Stimulated activated CD4-positive, alpha-beta T cell treated with anti-CD3 and anti-CD28 coated beads, Interleukin-1b, Interleukin-23, amount 100 ng/mL, for 4 hours (primary cell): ENCODE measurements at regions not wholly inside any gene's neighbourhood (a gene's known extent, or its start where the extent isn't known, plus 50 kb on each side); places are given as distances from the start of the nearest gene placed in this dataset.
"Not testable (repeated sequence)": the region's sequence is repeated elsewhere in the genome, so short reads cannot be mapped to it uniquely, and the experiment has no call there.

ENCODE experiments used
- DNase-seq, 2 donors: peaks; one replicate each; pipeline ENCODE4 v3.0.0-alpha.2; 2020; ENCODE audit warnings: low read depth in 2 of 2

DNA sequence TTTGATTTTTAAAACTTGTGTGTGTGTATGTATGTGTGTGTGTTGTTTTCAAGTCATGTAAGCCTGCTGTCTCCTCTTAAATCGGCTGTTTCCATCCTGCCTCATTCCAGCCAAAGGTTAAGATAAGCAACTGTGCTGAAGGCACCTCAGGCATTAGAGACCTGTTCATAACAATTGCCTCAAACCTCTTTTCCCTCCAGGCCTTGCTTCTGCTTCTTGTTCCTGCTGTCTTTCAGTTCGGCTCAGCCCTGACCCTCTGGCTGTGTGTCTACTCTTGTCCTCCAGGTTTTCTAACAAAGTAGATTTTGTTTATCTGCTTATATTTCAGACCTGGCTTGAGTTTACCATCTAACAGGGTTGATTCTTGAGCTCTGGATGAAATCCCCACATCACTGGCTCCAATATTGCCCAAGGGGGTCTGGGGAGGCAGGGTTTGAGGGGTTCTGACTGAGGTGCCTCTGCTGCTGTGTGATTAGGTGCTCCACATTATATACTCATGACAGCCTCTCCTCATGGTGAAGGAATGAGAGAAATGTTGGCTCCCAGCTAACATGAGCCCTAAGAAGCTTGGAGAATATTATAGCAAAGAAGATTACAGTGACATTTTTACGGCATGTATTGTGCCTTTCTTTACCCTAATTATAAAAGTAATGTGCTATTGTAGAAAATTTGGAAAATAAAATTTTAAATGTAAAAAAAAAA, 229.7 kb upstream of the PIK3R1 start:
- no peak for DNase-seq

DNA sequence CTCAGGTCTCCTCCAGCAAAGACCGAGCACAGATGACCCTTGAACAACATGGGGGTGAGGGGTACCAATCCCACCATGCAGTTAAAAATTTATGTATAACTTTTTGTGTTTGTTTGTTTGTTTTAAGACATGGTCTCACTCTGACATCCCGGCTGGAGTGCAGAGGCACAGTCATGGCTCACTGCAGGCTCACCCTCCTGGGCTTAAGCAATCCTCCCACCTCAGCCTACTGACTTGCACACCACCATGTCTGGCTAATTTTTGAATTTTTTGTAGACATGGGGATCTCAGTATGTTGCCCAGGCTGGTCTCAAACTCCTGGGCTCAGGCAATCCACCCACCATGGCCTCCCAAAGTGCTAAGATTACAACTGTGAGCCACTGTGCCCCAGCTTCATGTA, 231.0 kb upstream of the PIK3R1 start:
- no peak for DNase-seq

GRCh38 chr5:67983251-67984110, 232.1 kb upstream of the PIK3R1 start:
- DNase-seq, result no peak

- DNase-seq, result not testable (repeated sequence)
Measured at GRCh38 chr5:67982160-67982559, 233.4 kb upstream of the PIK3R1 start.

GRCh38 chr5:67978171-67978570, 237.4 kb upstream of the PIK3R1 start:
- DNase-seq, result no peak

GRCh38 chr5:67976891-67977601, 238.5 kb upstream of the PIK3R1 start:
- DNase-seq, result no peak

DNA sequence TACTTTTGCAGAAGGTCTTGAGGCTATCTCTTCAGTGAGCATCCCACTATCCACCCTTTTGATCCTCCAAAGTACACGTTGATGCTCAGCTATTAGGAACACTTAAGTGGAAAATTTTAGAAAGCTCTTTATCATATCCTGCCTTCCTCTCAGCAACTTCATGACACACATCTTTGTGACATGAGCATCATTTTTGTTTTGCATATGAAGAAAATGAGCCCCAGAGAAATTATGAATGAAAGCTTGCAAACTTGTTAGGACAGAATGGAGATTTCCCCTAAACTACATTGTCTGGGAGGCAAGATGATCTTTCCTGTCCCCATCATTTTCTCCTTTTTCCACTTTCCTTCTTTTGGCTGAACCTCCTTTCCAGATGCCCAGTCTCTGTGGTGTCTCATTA, 239.4 kb upstream of the PIK3R1 start:
- no peak for DNase-seq

GRCh38 chr5:67974471-67974870, 241.1 kb upstream of the PIK3R1 start:
- DNase-seq, result no peak

- DNase-seq, result no peak
Measured at GRCh38 chr5:67974054-67974453, 241.5 kb upstream of the PIK3R1 start.

DNA sequence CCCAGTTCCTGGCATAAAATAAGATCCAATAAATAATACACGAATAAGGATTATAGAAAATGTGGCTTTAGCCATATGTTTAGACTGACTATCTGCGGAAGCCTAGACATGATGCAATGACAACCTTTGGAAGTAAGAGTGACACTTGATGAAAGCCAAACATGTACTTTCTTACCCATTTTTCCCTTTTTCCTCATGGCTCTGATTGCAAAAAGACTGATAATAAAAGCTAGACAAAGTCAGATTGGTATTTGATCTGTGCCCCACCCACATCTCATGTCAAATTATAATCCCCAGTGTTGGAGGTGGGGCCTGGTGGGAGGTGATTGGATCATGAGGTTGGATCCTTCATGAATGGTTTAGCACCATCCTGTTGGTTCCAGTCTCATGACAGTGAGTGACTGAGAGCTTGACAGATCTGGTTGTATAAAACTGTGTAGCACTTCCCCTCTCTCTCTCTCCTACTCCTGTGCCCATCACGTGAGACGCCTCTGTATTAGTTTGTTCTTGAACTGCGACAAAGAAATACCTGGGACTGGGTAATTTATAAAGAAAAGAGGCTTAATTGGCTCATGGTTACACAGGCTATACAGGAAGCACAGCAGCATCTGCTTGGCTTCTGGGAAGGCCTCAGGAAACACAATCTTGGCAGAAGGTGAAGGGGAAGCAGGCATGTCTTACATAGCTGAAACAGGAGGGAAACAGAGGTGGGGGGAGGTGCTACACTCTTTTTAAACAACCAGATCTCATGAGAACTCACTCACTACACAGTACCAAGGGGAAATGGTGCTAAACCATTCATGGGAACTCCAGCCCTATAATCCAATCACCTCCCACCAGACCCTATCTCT, 243.4 kb upstream of the PIK3R1 start:
- DNase-seq, result no peak

- no peak for DNase-seq
Measured at GRCh38 chr5:67971223-67971830, 244.2 kb upstream of the PIK3R1 start.

DNA sequence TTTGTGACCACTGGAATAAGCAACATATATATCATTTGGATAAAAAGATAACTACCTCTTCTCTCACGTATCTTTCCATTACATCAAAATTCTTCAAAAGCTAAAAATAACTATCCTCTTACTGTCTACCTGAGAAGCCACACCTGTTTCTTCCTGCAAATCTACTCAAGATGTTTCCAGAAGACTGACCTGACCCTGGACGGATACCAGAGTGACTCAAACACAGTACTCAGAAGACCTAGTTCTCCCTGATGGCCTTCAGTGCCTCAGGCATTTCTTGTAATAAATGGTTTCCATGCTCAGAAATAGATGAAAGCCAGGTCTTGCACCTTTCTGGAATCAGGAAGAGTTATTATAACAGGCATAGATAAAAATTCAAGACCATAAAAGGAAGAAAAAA, 245.9 kb upstream of the PIK3R1 start:
- DNase-seq, result no peak

GRCh38 chr5:67969176-67969575, 246.4 kb upstream of the PIK3R1 start:
- no peak for DNase-seq

GRCh38 chr5:67966712-67967111, 248.8 kb upstream of the PIK3R1 start:
- DNase-seq, result no peak

- DNase-seq, result no peak
Measured at GRCh38 chr5:67964619-67965018, 250.9 kb upstream of the PIK3R1 start.

DNA sequence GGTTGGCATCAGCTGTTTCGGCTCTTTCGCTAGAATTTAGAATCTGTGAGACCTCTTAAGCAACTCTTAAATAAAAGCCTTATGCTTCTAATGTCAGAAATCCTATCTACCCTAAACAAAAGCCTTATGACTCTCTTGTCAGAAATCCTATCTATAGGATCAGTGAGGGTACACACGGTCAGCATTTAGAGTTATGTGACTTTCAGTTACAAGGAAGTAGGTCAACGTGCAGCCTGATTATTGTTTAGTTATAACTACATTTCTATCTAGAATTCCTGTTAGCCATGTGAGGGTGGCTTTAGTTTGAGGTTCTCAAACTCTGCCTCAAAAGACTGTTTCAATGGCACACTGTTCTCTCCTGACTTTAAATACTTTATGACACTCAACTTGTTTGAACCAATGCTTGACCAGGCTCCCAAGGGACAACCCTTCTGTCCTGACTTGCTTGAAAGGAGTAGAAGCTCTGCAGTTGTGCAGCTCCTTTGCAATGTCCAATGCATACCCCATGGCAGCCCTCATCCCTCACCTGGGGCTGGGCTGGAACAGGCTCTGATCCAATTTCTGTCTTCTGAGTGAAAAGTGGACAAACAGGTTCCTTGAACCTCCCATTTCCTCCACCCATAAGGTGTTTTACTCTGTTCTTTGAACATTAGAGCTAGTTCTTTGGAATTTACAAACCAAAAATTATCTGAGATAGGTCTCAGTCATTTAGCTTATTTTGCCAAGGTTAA, 251.6 kb upstream of the PIK3R1 start:
- no peak for DNase-seq

GRCh38 chr5:67960939-67961338, 254.6 kb upstream of the PIK3R1 start:
- DNase-seq, result no peak

- DNase-seq, result no peak
Measured at GRCh38 chr5:67957374-67957773, 258.2 kb upstream of the PIK3R1 start.

GRCh38 chr5:67954351-67954750, 261.2 kb upstream of the PIK3R1 start:
- no peak for DNase-seq

DNA sequence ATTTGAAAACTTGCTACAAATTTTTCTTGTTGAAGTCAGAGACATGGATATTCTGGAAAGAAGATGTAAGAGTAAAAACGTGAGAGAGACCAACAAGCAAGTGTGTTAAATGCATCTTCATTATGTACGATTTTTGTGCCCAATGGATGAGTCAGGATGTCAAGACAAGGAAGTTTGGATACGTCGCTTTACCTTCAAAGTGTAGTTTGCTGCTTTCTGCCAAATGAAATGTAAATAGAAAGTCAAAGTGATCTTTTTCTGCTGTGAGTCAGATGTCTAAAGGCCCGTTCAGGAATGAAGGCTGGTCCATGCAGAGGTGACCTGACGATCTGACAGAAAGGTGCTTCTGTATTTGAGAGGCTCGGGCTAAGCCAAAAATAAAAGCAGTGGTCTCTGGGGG, 273.1 kb upstream of the PIK3R1 start:
- DNase-seq, result no peak
